ENCODE measurements at regions not wholly inside any gene's neighbourhood (a gene's known extent, or its start where the extent isn't known, plus 50 kb on each side); places are given as distances from the start of the nearest gene placed in this dataset.

DNA sequence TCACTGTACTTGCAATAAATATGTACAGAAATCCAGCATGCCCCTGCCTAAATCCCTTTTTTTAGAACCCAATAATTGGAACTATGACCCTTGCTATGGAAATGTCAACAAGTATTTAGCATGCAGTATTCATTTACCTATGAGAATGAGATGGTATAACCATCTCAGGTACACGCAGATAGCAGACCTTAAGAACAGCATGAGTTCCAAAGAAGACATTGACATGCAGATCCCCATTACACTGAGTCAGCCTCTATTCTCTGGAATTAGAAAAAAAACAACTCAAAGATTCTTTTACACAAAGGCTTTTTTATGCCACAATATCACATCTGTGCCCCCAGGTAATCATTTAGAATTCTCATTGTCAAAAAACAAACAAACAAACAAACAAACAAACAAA, 325.6 kb upstream of the TLE4 start:
- H3K27ac Mint-ChIP-seq: no peak overlapping the region
- H3K9me3 Mint-ChIP-seq: no peaks in the 10 kb centered on the region
- no peak for ATAC-seq
- no peaks in the 10 kb centered on the region for H3K36me3 Mint-ChIP-seq
- no peak for DNase-seq (ENCODE audit: low spot score in 2 of 2)

DNA sequence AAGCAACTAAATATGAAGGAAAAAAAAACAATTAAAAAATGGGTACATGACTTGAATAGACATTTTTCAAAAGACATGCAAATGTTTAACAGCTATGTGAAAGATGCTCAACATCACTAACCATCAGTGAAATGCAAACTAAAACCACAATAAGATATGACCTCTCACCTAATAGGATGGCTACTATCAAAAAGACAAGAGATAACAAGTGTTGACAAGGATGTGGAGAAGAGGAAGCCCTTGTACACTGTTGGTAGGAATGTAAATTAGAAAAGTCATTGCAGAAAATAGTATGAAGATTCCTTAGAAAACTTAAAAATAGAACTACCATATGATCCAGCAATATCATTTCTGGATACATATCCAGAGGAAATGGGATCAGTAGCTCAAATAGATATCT, 324.7 kb upstream of the TLE4 start:
- Mint-ChIP-seq H3K36me3 (no peaks in the 10 kb centered on the region), H3K9me3 (no peaks in the 10 kb centered on the region), H3K27ac (no peak overlapping the region)
- no peak for DNase-seq (ENCODE audit: low spot score in 2 of 2)
- ATAC-seq: no peak

DNA sequence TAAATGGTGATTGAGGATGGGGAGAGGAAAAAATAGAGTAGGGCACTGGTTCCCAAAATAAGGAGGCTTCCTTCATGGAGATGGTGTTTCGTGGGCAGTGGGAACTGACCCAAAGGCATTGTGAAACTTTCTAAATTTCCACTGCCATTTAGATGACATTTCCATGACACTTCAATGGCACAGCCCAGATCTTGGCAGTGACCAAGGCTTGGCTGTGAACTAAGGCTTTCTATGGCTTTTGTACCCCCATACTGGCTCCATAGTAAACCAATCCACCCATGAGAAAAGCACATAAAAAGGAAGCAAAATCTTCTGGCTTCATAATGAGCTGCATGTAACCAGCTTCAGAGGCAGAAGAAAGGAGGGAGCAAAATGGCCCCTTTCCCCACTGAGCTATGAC, 321.0 kb upstream of the TLE4 start:
- H3K9me3 Mint-ChIP-seq: no peaks in the 10 kb centered on the region
- DNase-seq (ENCODE audit: low spot score in 2 of 2) (no peak), ATAC-seq (no peak)
- H3K27ac Mint-ChIP-seq: no peak overlapping the region
- H3K36me3 Mint-ChIP-seq: no peaks in the 10 kb centered on the region

DNA sequence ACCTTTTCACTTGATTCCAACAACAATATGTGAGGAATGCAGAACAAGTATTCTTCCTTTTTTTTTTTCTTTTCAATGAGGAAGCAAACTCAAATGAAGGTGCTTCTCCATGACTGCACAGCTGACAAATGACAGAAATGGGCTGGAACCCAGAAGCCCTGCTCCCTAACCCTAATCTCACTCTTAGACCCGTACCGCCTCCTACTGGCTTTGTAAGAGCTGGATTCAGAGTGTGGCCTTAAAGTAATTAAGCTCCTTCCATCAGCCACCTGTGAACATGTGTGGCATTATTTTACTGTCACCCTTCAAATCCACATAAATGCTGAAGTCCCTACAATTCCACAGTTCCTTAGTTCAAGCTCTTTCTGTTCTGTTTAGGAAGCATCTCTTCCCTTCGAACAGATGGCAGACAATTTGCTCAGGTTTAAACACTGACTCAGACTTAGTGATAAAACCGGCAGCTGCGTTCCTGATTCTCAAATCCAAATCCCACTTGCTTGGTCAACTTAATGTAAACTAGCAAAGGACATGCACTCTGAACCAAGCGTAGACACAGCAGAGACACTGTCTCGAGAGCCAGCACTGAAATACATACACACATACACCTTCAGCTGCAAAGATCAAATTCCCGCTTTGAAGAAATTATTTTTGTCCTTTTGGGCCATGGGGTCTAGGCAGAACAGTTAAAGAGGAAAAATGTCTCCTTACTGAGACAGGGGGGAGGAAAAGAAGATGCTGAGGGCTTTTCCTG, 316.7 kb upstream of the TLE4 start:
- Mint-ChIP-seq H3K36me3 (no peaks in the 10 kb centered on the region), H3K9me3 (no peaks in the 10 kb centered on the region), H3K27ac (no peak overlapping the region)
- ATAC-seq (no peak), DNase-seq (ENCODE audit: low spot score in 2 of 2) (no peak)

DNA sequence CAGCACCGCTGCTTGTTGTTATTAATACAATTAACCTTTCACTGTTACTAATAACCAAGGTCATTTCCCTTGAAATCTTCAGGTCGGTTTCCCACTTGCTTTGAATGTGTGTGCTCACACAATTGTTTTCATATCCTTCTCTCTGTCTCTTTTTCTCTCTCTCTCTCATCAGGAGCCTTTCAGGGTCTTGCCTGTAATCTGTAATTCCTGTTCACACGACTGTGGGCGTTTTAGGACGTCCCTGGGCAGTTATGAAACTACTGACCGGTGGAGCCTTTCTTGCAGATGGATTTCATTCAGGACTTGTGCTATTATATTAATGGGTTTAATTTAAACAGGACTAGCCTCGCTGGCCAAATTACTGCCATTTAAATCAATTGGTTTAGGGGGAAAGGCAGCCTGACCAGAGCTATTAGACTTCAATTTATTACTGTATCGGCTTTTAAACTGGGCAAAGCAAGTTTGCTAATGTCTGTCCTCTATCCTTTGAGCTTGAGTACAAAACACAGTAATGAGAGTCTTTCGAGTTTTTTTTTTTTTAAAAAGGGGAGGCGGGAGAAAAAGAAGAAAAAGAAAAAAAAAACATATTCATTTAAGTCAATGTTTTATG, 316.0 kb upstream of the TLE4 start:
- Mint-ChIP-seq H3K36me3 (no peaks in the 10 kb centered on the region), H3K9me3 (no peaks in the 10 kb centered on the region), H3K27ac (no peak overlapping the region)
- DNase-seq (ENCODE audit: low spot score in 2 of 2): no peak
- no peak for ATAC-seq

DNA sequence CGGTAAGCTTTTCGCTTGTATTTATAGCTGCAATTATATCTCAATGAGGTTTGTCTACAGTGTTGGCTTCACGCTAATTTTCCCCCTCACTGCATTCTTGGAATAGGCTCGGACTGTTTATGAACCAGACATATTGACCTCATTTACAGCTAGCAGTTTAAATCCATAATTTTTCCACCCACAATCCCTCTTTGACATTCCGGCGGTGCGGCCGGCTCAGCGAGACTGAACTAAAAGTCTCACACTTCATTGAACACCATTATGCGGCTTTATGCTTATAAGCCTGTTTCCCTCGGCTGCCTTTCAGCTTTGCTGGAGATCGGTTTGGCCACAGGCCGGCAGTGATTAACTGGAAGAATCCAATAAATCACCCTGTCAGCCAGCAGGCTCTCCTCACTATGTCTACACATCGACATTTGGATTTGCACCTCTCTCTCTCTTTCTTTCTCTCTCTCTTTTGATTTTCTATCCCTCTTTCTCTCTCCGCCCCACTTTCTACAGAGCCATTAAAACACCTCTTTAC, 315.0 kb upstream of the TLE4 start:
- no peaks in the 10 kb centered on the region for H3K36me3 Mint-ChIP-seq
- H3K9me3 Mint-ChIP-seq: no peaks in the 10 kb centered on the region
- ATAC-seq (no peak), DNase-seq (ENCODE audit: low spot score in 2 of 2) (no peak)
- no peak overlapping the region for H3K27ac Mint-ChIP-seq

DNA sequence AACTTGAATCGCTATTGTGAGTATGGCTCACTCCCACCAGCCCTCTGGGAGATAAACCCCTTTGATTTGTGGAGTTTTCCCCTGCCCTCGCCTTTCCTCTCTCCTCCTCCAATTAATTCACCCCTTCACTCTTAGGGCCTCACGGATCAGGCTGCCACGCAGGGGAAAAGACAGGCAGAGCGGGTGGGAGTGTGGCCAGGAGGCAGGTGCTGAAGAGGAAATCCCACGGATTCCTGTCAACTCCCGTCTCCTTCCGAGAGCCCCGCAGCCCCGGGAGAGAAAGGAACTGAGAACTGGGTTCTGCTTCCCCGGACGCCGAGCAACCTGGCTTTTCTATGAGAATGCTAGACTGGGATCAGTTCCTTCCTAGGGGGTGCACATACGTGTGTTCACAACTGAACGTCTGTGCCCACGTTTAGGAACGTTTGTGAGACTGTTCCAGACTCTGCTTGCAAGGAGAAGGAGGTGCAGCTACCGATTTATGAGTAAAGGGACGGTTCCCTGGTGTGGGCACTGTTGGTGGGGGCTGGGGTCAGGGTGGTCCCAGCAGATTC, 314.5 kb upstream of the TLE4 start:
- DNase-seq (ENCODE audit: low spot score in 2 of 2) (no peak), ATAC-seq (no peak)
- no peak overlapping the region for H3K27ac Mint-ChIP-seq
- H3K36me3 Mint-ChIP-seq: no peaks in the 10 kb centered on the region
- H3K9me3 Mint-ChIP-seq: no peaks in the 10 kb centered on the region

DNA sequence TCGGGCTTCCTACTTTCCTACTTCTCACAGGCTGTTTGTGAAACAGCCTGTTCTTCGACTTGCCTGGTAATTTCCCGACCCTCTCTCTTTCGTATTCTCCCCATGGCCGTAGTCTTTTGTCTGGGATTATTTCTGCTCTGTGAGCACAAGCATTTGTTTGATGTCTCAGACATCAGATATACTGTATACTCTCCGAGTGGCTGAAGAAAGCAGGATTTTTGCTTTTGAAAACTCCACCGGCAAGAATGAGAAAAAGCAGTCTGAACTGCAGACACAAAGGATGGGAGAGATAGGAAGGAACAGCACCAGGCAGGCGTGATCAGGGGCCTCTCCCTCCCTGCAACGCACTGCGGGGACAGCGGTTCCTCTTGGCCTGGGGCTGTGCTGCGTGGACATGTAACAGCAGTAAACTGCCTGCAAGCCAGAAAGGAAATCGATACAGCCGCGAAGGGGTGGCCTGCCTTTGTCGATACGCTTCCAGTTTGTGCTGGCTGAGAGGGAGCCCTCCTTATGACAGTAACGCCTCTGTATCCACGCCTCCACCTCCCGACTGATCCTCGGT, 313.9 kb upstream of the TLE4 start:
- no peak for DNase-seq (ENCODE audit: low spot score in 2 of 2)
- H3K27ac Mint-ChIP-seq: no peak overlapping the region

DNA sequence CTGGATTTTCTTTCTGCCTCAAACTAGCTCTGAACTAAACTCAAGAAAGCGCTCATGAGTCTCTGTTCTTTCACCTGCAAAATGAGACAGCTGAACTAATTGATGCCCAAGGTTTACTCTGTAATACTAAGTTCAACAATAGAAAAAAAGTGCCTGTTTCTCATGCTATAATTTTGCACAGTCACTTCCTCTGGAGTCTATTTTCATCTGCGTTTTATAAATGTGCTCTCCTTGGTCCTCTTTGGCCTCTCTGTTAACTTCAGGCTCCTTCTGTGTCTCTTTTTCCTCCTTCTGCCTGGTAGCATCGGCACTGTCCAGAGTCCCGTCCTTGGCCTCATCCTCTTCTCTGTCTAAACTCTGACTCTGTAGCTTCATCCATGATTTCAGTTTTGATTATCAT, 311.9 kb upstream of the TLE4 start:
- peaks cover 6 to 7% of the 10 kb centered on the region in 2 donors for H3K9me3 Mint-ChIP-seq
- ATAC-seq (no peak), DNase-seq (ENCODE audit: low spot score in 2 of 2) (no peak)
- no peaks in the 10 kb centered on the region for H3K36me3 Mint-ChIP-seq
- no peak overlapping the region for H3K27ac Mint-ChIP-seq

More for the DNA sequence above, 313.9 kb upstream of the TLE4 start:
- H3K9me3 Mint-ChIP-seq: peaks cover 3% of the 10 kb centered on the region in 2 donors
- no peak for ATAC-seq
- H3K36me3 Mint-ChIP-seq: no peaks in the 10 kb centered on the region

DNA sequence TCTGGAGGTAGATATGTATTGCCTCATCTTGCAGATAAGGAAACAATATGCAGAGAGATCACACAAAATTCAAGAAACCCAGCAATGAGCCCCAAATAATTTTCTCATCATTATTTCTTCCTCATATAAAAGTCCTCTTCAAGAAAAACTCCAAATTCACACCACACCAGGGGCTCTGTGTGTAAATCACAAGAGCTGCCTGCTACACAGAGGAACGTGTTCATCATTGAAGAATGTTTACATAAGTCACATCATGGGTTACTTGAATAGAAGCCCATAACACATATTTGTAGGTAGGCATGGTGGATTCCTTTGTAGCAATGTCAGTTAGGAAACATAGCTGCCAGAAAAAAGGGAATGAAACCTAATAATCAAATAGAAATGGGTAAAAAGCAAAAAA, 308.1 kb upstream of the TLE4 start:
- peaks cover 6 to 7% of the 10 kb centered on the region in 2 donors for H3K9me3 Mint-ChIP-seq
- DNase-seq (ENCODE audit: low spot score in 2 of 2): no peak

DNA sequence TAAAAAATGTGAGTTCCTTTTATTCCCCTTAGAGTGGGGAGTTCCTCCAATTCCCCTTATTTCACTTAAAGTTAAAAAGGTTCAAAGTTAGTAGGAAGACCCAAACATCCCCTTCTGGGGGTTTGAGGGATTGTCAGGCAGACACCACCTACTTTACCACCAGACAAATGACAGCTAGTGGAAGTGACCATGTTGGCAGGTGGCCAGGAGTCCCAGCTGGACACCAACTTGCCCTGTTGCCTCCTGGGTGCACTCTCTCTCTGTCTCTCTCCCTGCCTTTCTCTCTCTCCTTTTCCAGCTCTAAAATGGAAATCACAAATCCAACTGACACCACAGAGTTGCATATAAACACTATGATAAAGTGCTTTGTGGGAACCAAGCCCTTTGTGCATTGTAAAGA, 307.7 kb upstream of the TLE4 start:
- ATAC-seq (no peak), DNase-seq (ENCODE audit: low spot score in 2 of 2) (no peak)
- Mint-ChIP-seq H3K9me3 (peaks cover 6 to 7% of the 10 kb centered on the region in 2 donors), H3K27ac (no peak overlapping the region), H3K36me3 (no peaks in the 10 kb centered on the region)

More for the DNA sequence above, 308.1 kb upstream of the TLE4 start:
- Mint-ChIP-seq H3K27ac (no peak overlapping the region), H3K36me3 (no peaks in the 10 kb centered on the region)
- ATAC-seq: no peak

DNA sequence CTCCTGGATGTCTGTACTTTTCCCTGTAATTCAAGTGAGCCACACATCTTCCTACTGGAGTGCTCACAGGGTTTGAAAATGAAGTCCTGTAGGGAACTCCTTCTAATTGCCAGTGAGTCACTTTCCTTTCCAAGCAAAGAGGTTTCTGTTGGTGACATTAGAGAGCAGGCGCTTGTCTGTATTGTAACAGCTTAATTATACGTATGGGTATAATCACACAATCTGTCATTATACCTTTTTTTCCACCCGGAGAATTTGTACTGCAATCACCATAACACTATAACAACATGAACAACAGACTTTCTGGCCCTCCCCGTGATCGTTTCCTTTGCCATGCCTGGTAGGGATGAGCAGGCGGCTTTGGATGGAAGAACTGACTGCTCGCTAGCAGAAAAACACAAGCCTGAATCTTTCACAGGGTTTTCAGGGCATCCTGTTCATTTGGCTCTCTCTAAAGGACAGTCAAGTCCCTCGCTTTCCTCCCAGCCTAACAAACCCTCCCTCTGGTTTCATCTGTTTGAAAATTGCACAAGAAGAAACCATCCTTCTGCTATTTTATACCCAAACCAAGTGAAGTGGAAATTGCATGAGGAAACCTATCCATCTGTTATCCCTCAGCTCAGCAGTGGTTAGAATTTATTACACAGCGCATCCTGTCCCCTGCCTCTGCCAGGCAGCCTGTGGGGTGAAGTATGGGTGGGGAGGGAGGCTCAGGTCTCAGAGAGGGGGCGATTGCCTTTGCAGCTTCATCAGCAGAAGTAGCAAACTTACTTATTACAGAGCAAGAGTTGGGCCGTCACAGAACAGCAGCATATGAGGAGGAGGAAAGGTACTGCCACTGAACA, 307.0 kb upstream of the TLE4 start:
- H3K27ac Mint-ChIP-seq: no peak overlapping the region
- ATAC-seq (no peak), DNase-seq (ENCODE audit: low spot score in 2 of 2) (no peak)
- no peaks in the 10 kb centered on the region for H3K36me3 Mint-ChIP-seq
- peaks cover 6 to 7% of the 10 kb centered on the region in 2 donors for H3K9me3 Mint-ChIP-seq

DNA sequence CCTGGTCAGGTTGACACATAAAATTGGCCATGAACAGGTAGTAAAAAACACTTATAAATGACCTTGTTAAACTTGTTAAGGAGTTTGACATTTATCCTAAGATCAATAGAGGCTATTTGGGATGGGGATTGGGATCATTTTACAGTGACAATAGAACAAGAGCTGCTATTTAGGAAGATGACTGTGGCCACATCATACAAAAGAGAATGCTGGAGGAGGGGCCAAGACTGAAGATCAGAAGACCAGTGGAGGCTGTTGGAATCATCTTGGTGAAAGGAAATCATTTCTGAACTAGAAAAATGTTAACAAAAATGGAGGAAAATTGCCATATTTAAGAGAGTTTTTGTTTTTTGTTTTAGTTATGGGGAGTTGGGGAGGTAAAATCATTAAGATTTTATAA, 304.8 kb upstream of the TLE4 start:
- Mint-ChIP-seq H3K27ac (no peak overlapping the region), H3K36me3 (no peaks in the 10 kb centered on the region), H3K9me3 (peaks cover 6 to 7% of the 10 kb centered on the region in 2 donors)
- ATAC-seq (no peak), DNase-seq (ENCODE audit: low spot score in 2 of 2) (no peak)

DNA sequence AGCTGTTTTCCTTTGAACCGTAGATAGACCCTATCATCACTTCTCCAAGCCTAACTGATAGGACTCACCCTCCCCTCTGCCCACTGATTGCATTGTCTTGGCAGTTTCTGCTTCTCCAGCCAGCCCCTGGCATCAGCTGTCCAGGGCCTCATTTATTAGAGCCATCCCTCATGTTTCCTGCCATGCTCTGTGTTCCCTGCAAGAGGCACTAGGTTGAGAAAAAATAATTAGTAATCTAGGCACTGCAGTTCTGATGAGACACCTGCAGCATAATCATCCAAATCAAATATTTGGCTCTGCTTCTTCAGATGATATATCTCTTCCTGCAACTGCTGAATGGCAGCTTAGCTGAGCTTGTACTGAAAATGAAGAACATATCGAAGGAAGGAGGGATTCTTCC, 303.0 kb upstream of the TLE4 start:
- ATAC-seq (no peak), DNase-seq (ENCODE audit: low spot score in 2 of 2) (no peak)
- Mint-ChIP-seq H3K27ac (no peak overlapping the region), H3K9me3 (no peaks in the 10 kb centered on the region), H3K36me3 (no peaks in the 10 kb centered on the region)

DNA sequence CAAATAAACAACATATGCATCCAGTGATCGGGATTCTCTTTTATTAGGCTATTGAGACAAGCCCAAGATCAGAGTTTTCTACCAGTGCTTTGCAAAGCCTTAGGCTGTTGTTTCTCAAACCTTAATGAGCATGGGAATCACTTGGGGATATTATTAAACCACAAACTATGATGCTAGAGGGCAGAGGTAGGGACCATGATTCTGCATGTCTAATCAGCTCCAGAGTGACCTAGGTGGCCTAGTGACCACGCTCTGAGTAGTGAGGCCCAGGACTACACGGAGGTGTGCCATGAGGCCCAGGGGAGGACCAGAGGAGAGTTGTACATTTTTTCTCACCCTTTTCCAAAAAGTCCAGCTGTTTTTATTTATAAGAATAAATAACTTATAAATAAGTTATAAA, 298.5 kb upstream of the TLE4 start:
- no peaks in the 10 kb centered on the region for H3K9me3 Mint-ChIP-seq
- ATAC-seq (no peak), DNase-seq (ENCODE audit: low spot score in 2 of 2) (no peak)
- no peak overlapping the region for H3K27ac Mint-ChIP-seq
- H3K36me3 Mint-ChIP-seq: no peaks in the 10 kb centered on the region

DNA sequence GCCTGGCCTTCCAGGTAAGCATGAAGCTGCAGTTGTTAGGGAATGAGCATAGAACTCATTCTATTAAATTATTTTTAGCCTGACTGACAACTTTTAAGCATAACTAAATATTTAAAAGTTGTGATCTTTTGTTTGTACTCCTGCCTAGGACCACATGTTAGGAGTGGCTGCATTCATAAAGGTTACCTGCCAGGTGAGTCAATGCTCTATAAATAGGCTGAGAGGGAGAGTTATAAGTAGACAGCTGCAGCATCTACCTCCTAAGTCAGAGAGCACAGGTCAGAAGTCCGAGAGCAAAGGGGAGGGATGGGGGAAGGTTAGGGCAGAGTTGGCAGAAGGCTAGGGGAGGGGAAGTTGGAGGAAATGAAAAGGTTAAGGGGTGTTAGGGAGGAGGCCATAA, 292.4 kb upstream of the TLE4 start:
- Mint-ChIP-seq H3K27ac (no peak overlapping the region), H3K36me3 (no peaks in the 10 kb centered on the region), H3K9me3 (peaks cover 0 to 5% of the 10 kb centered on the region in 2 donors)
- DNase-seq (ENCODE audit: low spot score in 2 of 2) (no peak), ATAC-seq (no peak)

DNA sequence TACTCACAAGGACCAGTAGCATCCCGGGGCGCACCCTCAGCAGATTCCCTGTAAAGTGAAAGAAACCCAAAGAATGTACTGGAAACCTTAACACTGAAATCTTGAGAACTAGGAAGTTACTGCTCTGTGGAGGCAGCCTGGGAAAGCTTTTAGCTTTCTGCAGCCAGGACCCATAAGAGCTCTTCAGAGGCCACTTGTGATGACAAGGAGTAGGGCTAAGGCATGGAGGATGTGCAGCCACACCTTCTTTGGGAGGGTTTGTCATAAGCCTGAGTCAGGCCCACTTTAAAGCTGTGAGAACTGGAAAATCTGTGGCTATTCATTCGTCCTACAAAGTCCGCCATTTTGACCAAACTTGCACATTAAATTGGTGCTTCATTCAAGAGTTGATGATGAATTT, 291.1 kb upstream of the TLE4 start:
- H3K27ac Mint-ChIP-seq: no peak overlapping the region
- H3K36me3 Mint-ChIP-seq: no peaks in the 10 kb centered on the region
- peaks cover 0 to 5% of the 10 kb centered on the region in 2 donors for H3K9me3 Mint-ChIP-seq
- DNase-seq (ENCODE audit: low spot score in 2 of 2) (no peak), ATAC-seq (no peak)
